CD4-positive, CD25-positive, alpha-beta regulatory T cell (primary cell): ENCODE measurements at regions not wholly inside any gene's neighbourhood (a gene's known extent, or its start where the extent isn't known, plus 50 kb on each side); places are given as distances from the start of the nearest gene placed in this dataset.

Source experiments
- ATAC-seq, 2 donors: fragments of 150-1000 bp; cut with Tn5 transposase; one replicate each; pipeline ENCODE4 v1.10.0; 2021; ENCODE audit warnings: low read depth in 2 of 2, moderate number of reproducible peaks in 2 of 2, moderate library complexity in 1 of 2
- DNase-seq, 3 donors: peaks; one replicate each; pipeline versions ENCODE4 v3.0.0 to v3.0.0-alpha.2; 2012 to 2022; ENCODE audit warnings: mixed read lengths in 1 of 3
- H3K27ac ChIP-seq: one replicate; pipeline ENCODE4 v1.7.0; 2013; ENCODE audit warnings: mild to moderate bottlenecking, low read length; ENCODE audit not compliant: insufficient read depth, poor library complexity, severe bottlenecking
- H3K27me3 ChIP-seq: one replicate; pipeline ENCODE4 v1.7.0; 2013; ENCODE audit warnings: low read length; ENCODE audit not compliant: control insufficient read depth, insufficient read depth
- H3K36me3 ChIP-seq: one replicate; pipeline ENCODE4 v1.7.0; 2013; ENCODE audit warnings: mild to moderate bottlenecking, low read length, moderate library complexity; ENCODE audit not compliant: control insufficient read depth, insufficient read depth
- H3K4me1 ChIP-seq: 2 replicates; pipeline ENCODE4 v1.7.0; 2013; ENCODE audit warnings: mild to moderate bottlenecking, low read length; ENCODE audit not compliant: insufficient read depth, control insufficient read depth, poor library complexity, severe bottlenecking
- H3K4me3 ChIP-seq: one replicate; pipeline ENCODE4 v1.7.0; 2013; ENCODE audit warnings: low read depth, mild to moderate bottlenecking, low read length, moderate library complexity
- H3K9me3 ChIP-seq, 2 experiments: 1 replicate in 1 of 2; 2 replicates in 1 of 2; pipeline ENCODE4 v1.7.0; 2013; ENCODE audit warnings: low read length in 2 of 2, mild to moderate bottlenecking in 1 of 2, moderate library complexity in 1 of 2; ENCODE audit not compliant: control insufficient read depth in 2 of 2
- H3K27ac Mint-ChIP-seq, 3 donors: one replicate each; pipeline ENCODE4 v1.8.0; 2020 to 2022; ENCODE audit warnings: mild to moderate bottlenecking in 3 of 3, mixed read lengths in 3 of 3, moderate library complexity in 2 of 3
- H3K27me3 Mint-ChIP-seq: one replicate; pipeline ENCODE4 v1.8.0; 2022; ENCODE audit warnings: mild to moderate bottlenecking, mixed read lengths
- H3K36me3 Mint-ChIP-seq: one replicate; pipeline ENCODE4 v1.8.0; 2020; ENCODE audit warnings: mixed read lengths
- H3K4me1 Mint-ChIP-seq, 4 donors: one replicate each; pipeline ENCODE4 v1.8.0; 2020 to 2022; ENCODE audit warnings: mixed read lengths in 4 of 4, mild to moderate bottlenecking in 1 of 4
- H3K4me3 Mint-ChIP-seq, 4 donors: one replicate each; pipeline ENCODE4 v1.8.0; 2020 to 2022; ENCODE audit warnings: mild to moderate bottlenecking in 4 of 4, mixed read lengths in 4 of 4, moderate library complexity in 3 of 4
- H3K9me3 Mint-ChIP-seq, 7 donors: one replicate each; pipeline ENCODE4 v1.8.0; 2020 to 2022; ENCODE audit warnings: mixed read lengths in 7 of 7, mild to moderate bottlenecking in 3 of 7, moderate library complexity in 2 of 7

- peaks cover 0 to 6% (median 4%) of the 10 kb centered on the region in 7 donors for H3K9me3 Mint-ChIP-seq
- peaks cover 9% of the 10 kb centered on the region for H3K27me3 Mint-ChIP-seq
- Histone ChIP-seq H3K4me3 (no peak overlapping the region), H3K27me3 (no peaks in the 10 kb centered on the region), H3K27ac (no peak overlapping the region), H3K4me1 (no peaks in the 10 kb centered on the region), H3K36me3 (no peaks in the 10 kb centered on the region), H3K9me3 (no peaks in the 10 kb centered on the region)
- H3K4me1 Mint-ChIP-seq, result no peaks in the 10 kb centered on the region
- H3K4me3 Mint-ChIP-seq, result no peak overlapping the region
- ATAC-seq (no peak), DNase-seq (no peak)
- H3K36me3 Mint-ChIP-seq, result no peaks in the 10 kb centered on the region
- no peak overlapping the region for H3K27ac Mint-ChIP-seq
These were observed 208.0 kb upstream of the ANKH start for GRCh38 chr5:15079566-15079965.

DNA sequence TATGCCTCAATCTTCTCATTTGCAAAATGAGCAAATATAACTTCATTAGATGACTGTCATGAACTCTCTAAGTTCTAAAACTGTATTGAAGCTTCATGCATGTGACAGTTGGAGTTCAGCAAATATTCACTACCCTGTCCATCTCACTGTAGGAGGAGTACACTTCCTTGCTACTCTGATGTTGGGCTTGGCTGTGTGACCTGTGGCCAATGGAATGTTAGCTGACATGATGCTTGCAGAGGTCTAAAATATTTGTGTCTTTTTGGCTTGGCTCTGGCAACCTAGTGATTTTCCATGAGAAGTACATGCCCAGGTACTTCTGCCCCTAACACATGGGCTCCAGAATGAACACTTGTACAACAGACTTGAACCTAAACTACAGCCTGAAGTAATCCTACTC is 203.1 kb upstream of the ANKH start:
- Mint-ChIP-seq H3K27me3 (peaks cover 5% of the 10 kb centered on the region), H3K36me3 (no peaks in the 10 kb centered on the region), H3K4me3 (no peak overlapping the region), H3K9me3 (peaks cover 0 to 5% (median 2%) of the 10 kb centered on the region in 7 donors), H3K27ac (no peak overlapping the region), H3K4me1 (peaks cover 0 to 4% (median 0%) of the 10 kb centered on the region in 4 donors)
- no peaks in the 10 kb centered on the region for H3K9me3 ChIP-seq
- H3K4me1 ChIP-seq, result no peaks in the 10 kb centered on the region
- DNase-seq, result no peak
- no peaks in the 10 kb centered on the region for H3K36me3 ChIP-seq
- no peak overlapping the region for H3K4me3 ChIP-seq
- no peaks in the 10 kb centered on the region for H3K27me3 ChIP-seq
- H3K27ac ChIP-seq, result no peak overlapping the region
- ATAC-seq, result no peak

DNA sequence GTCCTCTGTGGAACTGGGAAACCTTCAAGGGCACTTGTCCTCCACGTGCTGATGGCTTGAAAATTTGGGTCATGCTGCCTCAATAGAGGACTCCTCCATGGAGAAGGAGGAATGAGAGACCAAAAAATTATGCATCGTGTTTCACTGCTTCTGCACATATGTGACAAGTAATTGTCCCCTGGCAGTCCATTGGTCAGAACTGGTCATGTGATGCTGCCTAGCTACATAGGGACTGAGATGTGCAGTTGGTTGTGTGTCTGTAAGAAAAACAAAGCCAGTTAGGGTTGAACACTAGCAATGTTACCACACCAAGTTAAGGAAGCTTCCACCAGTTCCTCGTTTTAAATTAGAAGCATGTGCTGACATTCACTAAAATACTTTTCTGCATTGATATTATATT is 201.9 kb upstream of the ANKH start:
- H3K27ac Mint-ChIP-seq, result no peak overlapping the region
- H3K27me3 ChIP-seq, result no peaks in the 10 kb centered on the region
- H3K9me3 ChIP-seq, result no peaks in the 10 kb centered on the region
- H3K27me3 Mint-ChIP-seq, result peaks cover 5% of the 10 kb centered on the region
- no peak overlapping the region for H3K4me3 ChIP-seq
- peaks cover 0 to 4% (median 0%) of the 10 kb centered on the region in 4 donors for H3K4me1 Mint-ChIP-seq
- H3K9me3 Mint-ChIP-seq, result peaks cover 0 to 2% (median 0%) of the 10 kb centered on the region in 7 donors
- H3K4me1 ChIP-seq, result no peaks in the 10 kb centered on the region
- DNase-seq (no peak), ATAC-seq (no peak)
- H3K36me3 Mint-ChIP-seq, result no peaks in the 10 kb centered on the region
- H3K4me3 Mint-ChIP-seq, result no peak overlapping the region
- no peak overlapping the region for H3K27ac ChIP-seq
- H3K36me3 ChIP-seq, result no peaks in the 10 kb centered on the region

DNA sequence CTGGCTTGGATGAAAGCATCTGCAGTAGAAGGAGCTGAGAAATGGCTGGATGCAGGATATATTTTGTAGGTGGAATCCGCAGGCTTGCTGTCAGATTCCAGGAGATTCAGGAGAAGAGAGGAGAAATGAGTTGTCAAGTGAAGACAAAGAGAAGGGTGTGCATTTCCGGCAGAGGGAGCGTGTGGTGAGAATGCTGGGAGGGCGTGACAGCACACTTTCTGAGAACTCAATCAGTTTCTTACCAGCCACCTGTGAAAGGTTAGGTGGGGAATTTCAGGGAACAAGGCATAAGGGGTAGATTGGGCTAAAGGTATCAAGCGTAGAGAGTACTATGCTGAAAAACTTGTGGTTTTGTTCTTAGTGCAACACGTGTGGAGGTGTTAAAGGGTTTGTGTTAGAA is 199.3 kb upstream of the ANKH start:
- no peak for ATAC-seq
- no peaks in the 10 kb centered on the region for H3K27me3 ChIP-seq
- H3K4me3 ChIP-seq, result no peak overlapping the region
- no peaks in the 10 kb centered on the region for H3K36me3 ChIP-seq
- H3K4me1 ChIP-seq, result no peaks in the 10 kb centered on the region
- Mint-ChIP-seq H3K4me1 (peaks cover 0 to 4% (median 0%) of the 10 kb centered on the region in 4 donors), H3K36me3 (no peaks in the 10 kb centered on the region), H3K9me3 (peaks cover 0 to 5% (median 0%) of the 10 kb centered on the region in 7 donors), H3K4me3 (no peak overlapping the region), H3K27ac (no peak overlapping the region), H3K27me3 (no peaks in the 10 kb centered on the region)
- H3K9me3 ChIP-seq, result no peaks in the 10 kb centered on the region
- DNase-seq, result peak in 1 of 3 donors; percentile 8
- H3K27ac ChIP-seq, result no peak overlapping the region

DNA sequence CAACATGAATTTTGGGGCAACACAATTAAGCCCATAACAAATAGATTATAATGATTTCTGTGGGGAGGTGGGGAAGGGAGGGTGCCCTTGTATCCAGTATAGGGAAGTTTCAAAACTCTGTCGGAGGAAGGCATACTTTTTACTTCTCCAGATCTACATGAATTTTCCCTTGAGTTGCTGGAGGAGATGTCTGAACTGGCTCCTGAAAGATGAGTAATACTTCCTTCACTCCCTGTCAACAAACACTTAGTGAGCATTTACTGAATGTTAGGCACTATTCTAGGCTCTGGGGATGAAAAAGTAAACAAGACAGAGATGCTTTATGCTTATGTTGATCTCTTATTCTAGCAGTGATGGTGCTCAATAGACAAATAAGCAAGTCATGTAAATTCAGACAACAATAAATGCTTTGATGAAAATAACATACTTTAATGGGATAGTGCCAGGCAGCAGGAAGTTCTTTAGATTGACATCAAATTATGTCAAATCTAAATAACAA is 197.9 kb upstream of the ANKH start:
- no peaks in the 10 kb centered on the region for H3K36me3 ChIP-seq
- H3K4me1 ChIP-seq, result no peaks in the 10 kb centered on the region
- H3K27ac ChIP-seq, result no peak overlapping the region
- ATAC-seq (no peak), DNase-seq (no peak)
- H3K36me3 Mint-ChIP-seq, result no peaks in the 10 kb centered on the region
- no peaks in the 10 kb centered on the region for H3K9me3 ChIP-seq
- no peaks in the 10 kb centered on the region for H3K27me3 ChIP-seq
- peaks cover 0 to 5% (median 2%) of the 10 kb centered on the region in 7 donors for H3K9me3 Mint-ChIP-seq
- no peak overlapping the region for H3K4me3 ChIP-seq
- H3K4me3 Mint-ChIP-seq, result no peak overlapping the region
- H3K27ac Mint-ChIP-seq, result no peak overlapping the region
- peaks cover 0 to 4% (median 0%) of the 10 kb centered on the region in 4 donors for H3K4me1 Mint-ChIP-seq
- peaks cover 5% of the 10 kb centered on the region for H3K27me3 Mint-ChIP-seq

DNA sequence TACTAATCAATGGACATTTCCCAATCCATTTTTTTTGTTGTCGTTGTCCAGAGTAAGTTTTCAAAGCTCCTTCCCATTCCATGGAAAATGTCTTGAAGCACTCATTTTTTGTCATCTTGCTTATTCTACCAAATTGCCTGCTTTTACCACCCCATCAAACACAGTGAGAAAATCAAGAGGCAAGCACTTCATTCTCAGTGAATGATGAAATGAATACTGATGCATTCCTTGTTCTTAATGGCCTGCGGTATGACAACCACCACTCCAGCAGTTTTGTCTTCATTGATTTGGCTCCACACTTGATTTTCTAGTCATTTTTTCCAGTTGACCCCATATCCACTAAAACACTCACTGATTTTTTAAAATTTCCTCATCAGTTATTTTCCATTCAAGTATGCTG is 193.5 kb upstream of the ANKH start:
- Histone ChIP-seq H3K36me3 (no peaks in the 10 kb centered on the region), H3K9me3 (no peaks in the 10 kb centered on the region), H3K27ac (no peak overlapping the region), H3K4me1 (no peaks in the 10 kb centered on the region), H3K27me3 (no peaks in the 10 kb centered on the region), H3K4me3 (no peak overlapping the region)
- Mint-ChIP-seq H3K4me1 (no peaks in the 10 kb centered on the region), H3K4me3 (no peak overlapping the region), H3K36me3 (no peaks in the 10 kb centered on the region), H3K27ac (no peak overlapping the region), H3K27me3 (peaks cover 5% of the 10 kb centered on the region), H3K9me3 (peaks cover 0 to 6% (median 4%) of the 10 kb centered on the region in 7 donors)
- DNase-seq (no peak), ATAC-seq (no peak)

GRCh38 chr5:15064396-15064795 is 192.8 kb upstream of the ANKH start:
- H3K27me3 ChIP-seq, result no peaks in the 10 kb centered on the region
- H3K27ac ChIP-seq, result no peak overlapping the region
- Mint-ChIP-seq H3K27me3 (peaks cover 6% of the 10 kb centered on the region), H3K27ac (no peak overlapping the region), H3K9me3 (peaks cover 0 to 6% (median 4%) of the 10 kb centered on the region in 7 donors), H3K4me3 (no peak overlapping the region), H3K36me3 (no peaks in the 10 kb centered on the region), H3K4me1 (no peaks in the 10 kb centered on the region)
- no peak for DNase-seq
- no peaks in the 10 kb centered on the region for H3K36me3 ChIP-seq
- no peaks in the 10 kb centered on the region for H3K4me1 ChIP-seq
- no peak for ATAC-seq
- no peaks in the 10 kb centered on the region for H3K9me3 ChIP-seq
- no peak overlapping the region for H3K4me3 ChIP-seq

GRCh38 chr5:15056988-15057592 is 185.5 kb upstream of the ANKH start:
- H3K4me1 ChIP-seq, result no peaks in the 10 kb centered on the region
- H3K27ac ChIP-seq, result no peak overlapping the region
- no peaks in the 10 kb centered on the region for H3K36me3 Mint-ChIP-seq
- H3K27ac Mint-ChIP-seq, result no peak overlapping the region
- peaks cover 17% of the 10 kb centered on the region for H3K27me3 Mint-ChIP-seq
- H3K36me3 ChIP-seq, result no peaks in the 10 kb centered on the region
- no peak overlapping the region for H3K4me3 ChIP-seq
- no peaks in the 10 kb centered on the region for H3K9me3 ChIP-seq
- ATAC-seq (no peak), DNase-seq (no peak)
- peaks cover 0 to 5% (median 4%) of the 10 kb centered on the region in 7 donors for H3K9me3 Mint-ChIP-seq
- no peak overlapping the region for H3K4me3 Mint-ChIP-seq
- no peaks in the 10 kb centered on the region for H3K27me3 ChIP-seq
- H3K4me1 Mint-ChIP-seq, result no peaks in the 10 kb centered on the region
